Mesendoderm (in vitro differentiated cells): ENCODE measurements at regions not wholly inside any gene's neighbourhood (a gene's known extent, or its start where the extent isn't known, plus 50 kb on each side); places are given as distances from the start of the nearest gene placed in this dataset.

Experiments
- DNase-seq: peaks from one replicate; pipeline ENCODE4 v3.0.0; 2013
- H2AK5ac ChIP-seq: 2 replicates; pipeline ENCODE4 v1.6.1; 2013; ENCODE audit warnings: low read length, inconsistent platforms
- H2BK120ac ChIP-seq: 2 replicates; pipeline ENCODE4 v1.6.1; 2013; ENCODE audit warnings: low read depth, mild to moderate bottlenecking, low read length, moderate library complexity, mixed read lengths
- H2BK15ac ChIP-seq: replicated peaks from 2 replicates; pipeline ENCODE4 v1.6.1; 2013; ENCODE audit warnings: low read depth, mild to moderate bottlenecking, moderate library complexity
- H2BK5ac ChIP-seq: 2 replicates; pipeline ENCODE4 v1.6.1; 2013; ENCODE audit warnings: low read length, inconsistent platforms
- H3K18ac ChIP-seq: 2 replicates; pipeline ENCODE4 v1.6.1; 2013; ENCODE audit warnings: mild to moderate bottlenecking, low read length, mixed read lengths
- H3K23ac ChIP-seq: one replicate; pipeline ENCODE4 v1.6.1; 2013; ENCODE audit warnings: low read length
- H3K27ac ChIP-seq: 2 replicates; pipeline ENCODE4 v1.5.1; 2013; ENCODE audit warnings: low read depth, mild to moderate bottlenecking, inconsistent platforms, low read length, moderate library complexity
- H3K27me3 ChIP-seq: 2 replicates; pipeline ENCODE4 v1.6.1; 2013; ENCODE audit warnings: low read length, control low read depth, mild to moderate bottlenecking, inconsistent platforms; ENCODE audit not compliant: insufficient read depth, poor library complexity
- H3K36me3 ChIP-seq: 2 replicates; pipeline ENCODE4 v1.6.1; 2013; ENCODE audit warnings: low read length, inconsistent platforms; ENCODE audit not compliant: control insufficient read depth, insufficient read depth
- H3K4ac ChIP-seq: one replicate; pipeline ENCODE4 v1.6.1; 2013; ENCODE audit warnings: low read depth, mild to moderate bottlenecking, low read length, moderate library complexity
- H3K4me1 ChIP-seq: 2 replicates; pipeline ENCODE4 v1.6.1; 2013; ENCODE audit warnings: low read depth, low read length, inconsistent platforms; ENCODE audit not compliant: control insufficient read depth
- H3K4me2 ChIP-seq: 2 replicates; pipeline ENCODE4 v1.6.1; 2013; ENCODE audit warnings: low read length
- H3K4me3 ChIP-seq: 2 replicates; pipeline ENCODE4 v1.5.1; 2013; ENCODE audit warnings: mild to moderate bottlenecking, low read length
- H3K56ac ChIP-seq: one replicate; pipeline ENCODE4 v1.6.1; 2013; ENCODE audit warnings: low read length
- H3K79me1 ChIP-seq: 2 replicates; pipeline ENCODE4 v1.6.1; 2013; ENCODE audit warnings: low read length, inconsistent platforms
- H3K79me2 ChIP-seq: 2 replicates; pipeline ENCODE4 v1.6.1; 2013; ENCODE audit warnings: mild to moderate bottlenecking, low read length; ENCODE audit not compliant: control insufficient read depth, insufficient read depth
- H3K9ac ChIP-seq: 2 replicates; pipeline ENCODE4 v1.6.1; 2013; ENCODE audit warnings: low read length, inconsistent platforms
- H4K5ac ChIP-seq: one replicate; pipeline ENCODE4 v1.6.1; 2013; ENCODE audit warnings: low read length
- H4K8ac ChIP-seq: one replicate; pipeline ENCODE4 v1.6.1; 2013; ENCODE audit warnings: low read depth, mild to moderate bottlenecking, control low read depth, low read length, moderate library complexity
- WGBS: extraction: QIAGEN DNeasy Blood & Tissue Kit; methylation state at CpG from one replicate; pipeline ENCODE4 v1.1.7; 2013; ENCODE audit warnings: low lambda C conversion rate, missing lambda C conversion rate; ENCODE audit not compliant: insufficient coverage; ENCODE audit errors: extremely low coverage; 5-methylcytosine and 5-hydroxymethylcytosine counted together

- no peak overlapping the region for H3K9ac ChIP-seq
Measured at GRCh38 chr13:85321734-85322133, 477.5 kb downstream of the SLITRK6 start.

GRCh38 chr13:85317781-85318180 lies 481.4 kb downstream of the SLITRK6 start:
- Histone ChIP-seq H4K8ac (no peak overlapping the region), H2BK15ac (no peak overlapping the region), H3K4me1 (no peaks in the 10 kb centered on the region), H3K4me2 (no peak overlapping the region), H3K23ac (no peak overlapping the region), H2BK120ac (no peak overlapping the region), H2BK5ac (no peak overlapping the region), H2AK5ac (no peak overlapping the region), H3K9ac (no peak overlapping the region), H3K4ac (no peak overlapping the region), H3K79me1 (no peaks in the 10 kb centered on the region), H3K18ac (no peak overlapping the region), H4K5ac (no peak overlapping the region), H3K27ac (no peak overlapping the region), H3K4me3 (no peak overlapping the region), H3K36me3 (no peaks in the 10 kb centered on the region), H3K56ac (no peak overlapping the region), H3K27me3 (no peaks in the 10 kb centered on the region), H3K79me2 (no peaks in the 10 kb centered on the region)
- no CpG with 5 or more reads among the region's 1 CpG for WGBS
- DNase-seq: no peak

More at GRCh38 chr13:85321734-85322133, 477.5 kb downstream of the SLITRK6 start:
- no peak overlapping the region for H4K5ac ChIP-seq
- DNase-seq: no peak
- H2AK5ac ChIP-seq: no peak overlapping the region
- no peak overlapping the region for H3K56ac ChIP-seq
- H2BK5ac ChIP-seq: no peak overlapping the region
- H3K4me1 ChIP-seq: no peaks in the 10 kb centered on the region
- no peaks in the 10 kb centered on the region for H3K79me2 ChIP-seq
- no peaks in the 10 kb centered on the region for H3K36me3 ChIP-seq
- H3K23ac ChIP-seq: no peak overlapping the region
- H3K27ac ChIP-seq: no peak overlapping the region
- no peak overlapping the region for H3K4me2 ChIP-seq
- no peak overlapping the region for H2BK15ac ChIP-seq
- no peak overlapping the region for H3K4ac ChIP-seq
- no peak overlapping the region for H2BK120ac ChIP-seq
- no peak overlapping the region for H3K18ac ChIP-seq
- H3K79me1 ChIP-seq: no peaks in the 10 kb centered on the region
- H3K4me3 ChIP-seq: no peak overlapping the region
- no peaks in the 10 kb centered on the region for H3K27me3 ChIP-seq
- H4K8ac ChIP-seq: no peak overlapping the region

- no peak overlapping the region for H2AK5ac ChIP-seq
- H2BK120ac ChIP-seq: no peak overlapping the region
- H3K79me2 ChIP-seq: no peaks in the 10 kb centered on the region
- H3K36me3 ChIP-seq: no peaks in the 10 kb centered on the region
- WGBS: no CpG with 5 or more reads among the region's 6 CpGs
- no peak overlapping the region for H2BK5ac ChIP-seq
- no peaks in the 10 kb centered on the region for H3K79me1 ChIP-seq
- H4K8ac ChIP-seq: no peak overlapping the region
- no peak overlapping the region for H3K56ac ChIP-seq
- H3K27me3 ChIP-seq: no peaks in the 10 kb centered on the region
- no peak overlapping the region for H2BK15ac ChIP-seq
- H3K4ac ChIP-seq: no peak overlapping the region
- H3K27ac ChIP-seq: no peak overlapping the region
- no peak overlapping the region for H4K5ac ChIP-seq
- H3K4me1 ChIP-seq: no peaks in the 10 kb centered on the region
- no peak overlapping the region for H3K18ac ChIP-seq
- no peak for DNase-seq
- H3K4me3 ChIP-seq: no peak overlapping the region
- no peak overlapping the region for H3K4me2 ChIP-seq
- H3K9ac ChIP-seq: no peak overlapping the region
- no peak overlapping the region for H3K23ac ChIP-seq
Measured at GRCh38 chr13:85316506-85317025, 482.7 kb downstream of the SLITRK6 start.

- Histone ChIP-seq H3K4me3 (no peak overlapping the region), H3K36me3 (no peaks in the 10 kb centered on the region), H3K9ac (no peak overlapping the region), H3K79me2 (no peaks in the 10 kb centered on the region), H4K8ac (no peak overlapping the region), H3K4ac (no peak overlapping the region), H2BK120ac (no peak overlapping the region), H3K18ac (no peak overlapping the region), H3K79me1 (no peaks in the 10 kb centered on the region), H3K27me3 (no peaks in the 10 kb centered on the region), H3K56ac (no peak overlapping the region), H2BK15ac (no peak overlapping the region), H3K4me1 (no peaks in the 10 kb centered on the region), H2AK5ac (no peak overlapping the region), H3K4me2 (no peak overlapping the region), H3K27ac (no peak overlapping the region), H4K5ac (no peak overlapping the region), H3K23ac (no peak overlapping the region), H2BK5ac (no peak overlapping the region)
- WGBS: 100% methylated on average over 1 of the region's 2 CpGs
- DNase-seq: peak; percentile 2
Measured at GRCh38 chr13:85314686-85315085, 484.5 kb downstream of the SLITRK6 start.

GRCh38 chr13:85313761-85314503 lies 485.3 kb downstream of the SLITRK6 start:
- Histone ChIP-seq H3K18ac (no peak overlapping the region), H3K27ac (no peak overlapping the region), H2BK15ac (no peak overlapping the region), H3K4ac (no peak overlapping the region), H3K27me3 (no peaks in the 10 kb centered on the region), H3K4me3 (no peak overlapping the region), H3K79me1 (no peaks in the 10 kb centered on the region), H3K4me1 (no peaks in the 10 kb centered on the region), H4K8ac (no peak overlapping the region), H3K23ac (no peak overlapping the region), H2BK5ac (no peak overlapping the region), H3K36me3 (no peaks in the 10 kb centered on the region), H3K79me2 (no peaks in the 10 kb centered on the region), H3K9ac (no peak overlapping the region), H3K4me2 (no peak overlapping the region), H2AK5ac (no peak overlapping the region), H4K5ac (no peak overlapping the region), H2BK120ac (no peak overlapping the region), H3K56ac (no peak overlapping the region)
- DNase-seq: peak; percentile 76
- 100% methylated on average over 1 of the region's 6 CpGs for WGBS

GRCh38 chr13:85312071-85312470 lies 487.1 kb downstream of the SLITRK6 start:
- Histone ChIP-seq H2BK120ac (no peak overlapping the region), H3K27ac (no peak overlapping the region), H3K23ac (no peak overlapping the region), H3K18ac (no peak overlapping the region), H3K4ac (no peak overlapping the region), H3K4me2 (no peak overlapping the region), H2AK5ac (no peak overlapping the region), H3K79me2 (no peaks in the 10 kb centered on the region), H3K56ac (no peak overlapping the region), H3K4me3 (no peak overlapping the region), H3K36me3 (no peaks in the 10 kb centered on the region), H3K79me1 (no peaks in the 10 kb centered on the region), H4K5ac (no peak overlapping the region), H2BK5ac (no peak overlapping the region), H3K27me3 (no peaks in the 10 kb centered on the region), H3K9ac (no peak overlapping the region), H2BK15ac (no peak overlapping the region), H3K4me1 (no peaks in the 10 kb centered on the region), H4K8ac (no peak overlapping the region)
- DNase-seq: no peak
- WGBS: 100% methylated on average over 1 of the region's 4 CpGs
